ENCODE measurements at regions not wholly inside any gene's neighbourhood (a gene's known extent, or its start where the extent isn't known, plus 50 kb on each side); places are given as distances from the start of the nearest gene placed in this dataset.
A peak's percentile ranks its signal among the peaks of the same experiment; 100 is the strongest.
"Not testable (repeated sequence)": the region's sequence is repeated elsewhere in the genome, so short reads cannot be mapped to it uniquely, and the experiment has no call there.

GRCh38 chr3:125697979-125698640, 102.8 kb upstream of the OSBPL11 start:
- DNase-seq, result not testable (repeated sequence)

- DNase-seq, result no peak
These were observed 120.4 kb upstream of the OSBPL11 start for GRCh38 chr3:125715651-125716050.

- not testable (repeated sequence) for DNase-seq
These were observed 136.9 kb upstream of the OSBPL11 start for GRCh38 chr3:125732151-125732550.

GRCh38 chr3:125741991-125742718, 146.9 kb upstream of the OSBPL11 start:
- DNase-seq, result not testable (repeated sequence)

GRCh38 chr3:125742845-125743244, 147.5 kb upstream of the OSBPL11 start:
- DNase-seq, result peak; percentile 41

GRCh38 chr3:125757050-125757449, 161.8 kb upstream of the OSBPL11 start:
- not testable (repeated sequence) for DNase-seq

GRCh38 chr3:125758641-125759130, 163.4 kb upstream of the OSBPL11 start:
- DNase-seq, result not testable (repeated sequence)

GRCh38 chr3:125762601-125763000, 167.3 kb upstream of the OSBPL11 start:
- DNase-seq, result peak; percentile 2

GRCh38 chr3:125766285-125766826, 171.1 kb upstream of the OSBPL11 start:
- peak; percentile 0 for DNase-seq

GRCh38 chr3:125766931-125767330, 171.6 kb upstream of the OSBPL11 start:
- DNase-seq, result not testable (repeated sequence)

GRCh38 chr3:125767641-125768040, 172.3 kb upstream of the OSBPL11 start:
- DNase-seq, result no peak

- not testable (repeated sequence) for DNase-seq
These were observed 173.5 kb upstream of the OSBPL11 start for GRCh38 chr3:125768821-125769220.

GRCh38 chr3:125771506-125771905, 176.2 kb upstream of the OSBPL11 start:
- DNase-seq, result not testable (repeated sequence)

GRCh38 chr3:125774433-125775034, 179.2 kb upstream of the OSBPL11 start:
- not testable (repeated sequence) for DNase-seq

- not testable (repeated sequence) for DNase-seq
These were observed 179.8 kb upstream of the OSBPL11 start for GRCh38 chr3:125775106-125775505.

GRCh38 chr3:125775606-125776294, 180.5 kb upstream of the OSBPL11 start:
- not testable (repeated sequence) for DNase-seq

- DNase-seq, result not testable (repeated sequence)
These were observed 184.0 kb upstream of the OSBPL11 start for GRCh38 chr3:125779276-125779675.

GRCh38 chr3:125779918-125780317, 184.6 kb upstream of the OSBPL11 start:
- not testable (repeated sequence) for DNase-seq

- DNase-seq, result not testable (repeated sequence)
These were observed 186.4 kb upstream of the OSBPL11 start for GRCh38 chr3:125781678-125782077.

GRCh38 chr3:125790312-125790711, 178.7 kb upstream of the ROPN1B start:
- not testable (repeated sequence) for DNase-seq

- not testable (repeated sequence) for DNase-seq
These were observed 178.0 kb upstream of the ROPN1B start for GRCh38 chr3:125791021-125791420.

- not testable (repeated sequence) for DNase-seq
These were observed 159.0 kb upstream of the ROPN1B start for GRCh38 chr3:125810010-125810409.

GRCh38 chr3:125822175-125822574, 146.8 kb upstream of the ROPN1B start:
- DNase-seq, result not testable (repeated sequence)

Data from NCI-H1694 (cell line).